ENCODE measurements at regions not wholly inside any gene's neighbourhood (a gene's known extent, or its start where the extent isn't known, plus 50 kb on each side); places are given as distances from the start of the nearest gene placed in this dataset.

- DNase-seq, result no peak
- Mint-ChIP-seq H3K27ac (no peak overlapping the region), H3K4me3 (no peak overlapping the region), H3K4me1 (peaks cover 13% of the 10 kb centered on the region), H3K9me3 (ENCODE audit: insufficient read depth) (peaks cover 27% of the 10 kb centered on the region), H3K27me3 (peaks cover 4% of the 10 kb centered on the region)
- H3K79me2 ChIP-seq (ENCODE audit: control insufficient read depth, insufficient read depth, low read length), result no peaks in the 10 kb centered on the region
- no peak overlapping the region for H3K27ac ChIP-seq (ENCODE audit: low read length in 2 of 2)
- H3K27me3 ChIP-seq (replicated peaks in 1 of 4; ENCODE audit: control extremely low read depth in 1 of 4, control insufficient read depth in 3 of 4, insufficient read depth in 4 of 4, low read length in 3 of 4), result no peaks in the 10 kb centered on the region
- H3K9ac ChIP-seq (ENCODE audit: low read length), result no peak overlapping the region
- H3K36me3 ChIP-seq (replicated peaks in 1 of 2; ENCODE audit: control extremely low read depth in 1 of 2, control insufficient read depth in 1 of 2, extremely low read depth in 1 of 2, insufficient read depth in 2 of 2, low read length in 1 of 2), result no peaks in the 10 kb centered on the region
- no peaks in the 10 kb centered on the region for H4K20me1 ChIP-seq (ENCODE audit: control insufficient read depth, insufficient read depth, low read length, poor library complexity, severe bottlenecking)
- ChIA-PET POLR2A (no interaction called here), CTCF (interaction anchor here (0.8 kb wide), 1 partner anchor 220 kb away, joined by 3 read pairs; no protein-coding TSS in a partner anchor)
- no peak for ATAC-seq (ENCODE audit: low read depth)
- WGBS (ENCODE audit: insufficient coverage), result no CpG with 5 or more reads among the region's 2 CpGs
- no peak overlapping the region for H3K4me3 ChIP-seq (ENCODE audit: control extremely low read depth in 1 of 5, extremely low read depth in 1 of 5, insufficient read depth in 1 of 5, low read depth in 2 of 5, low read length in 4 of 5)
- no peak for TF ChIP-seq CTCF (IDR thresholded peaks at IDR 0.05)
- no peak for TF ChIP-seq EZH2 (IDR thresholded peaks at IDR 0.05; ENCODE audit: borderline replicate concordance, insufficient read depth, low read depth, low read length, poor library complexity, severe bottlenecking)
- peaks cover 3 to 33% (median 14%) of the 10 kb centered on the region in 3 donors for H3K9me3 ChIP-seq (ENCODE audit: control extremely low read depth in 1 of 3, control insufficient read depth in 2 of 3, insufficient read depth in 1 of 3, low read length in 2 of 3)
- no peak overlapping the region for H2AFZ ChIP-seq (ENCODE audit: insufficient read depth, low read depth, low read length, poor library complexity, severe bottlenecking)
- H3K4me1 ChIP-seq (ENCODE audit: control insufficient read depth in 2 of 2, insufficient read depth in 2 of 2, low read length in 2 of 2), result peaks cover 0 to 6% of the 10 kb centered on the region in 2 donors
- no peak overlapping the region for H3K4me2 ChIP-seq (replicated peaks; ENCODE audit: low read depth, low read length, poor library complexity, severe bottlenecking)
- intact Hi-C loops (cut with micrococcal nuclease), result no loop called here
Observed at GRCh38 chr18:35835366-35835765, 137.1 kb upstream of the RMP24 start.

GRCh38 chr18:35835833-35836232 is 136.6 kb upstream of the RMP24 start:
- Mint-ChIP-seq H3K27me3 (peaks cover 4% of the 10 kb centered on the region), H3K4me1 (peaks cover 13% of the 10 kb centered on the region), H3K27ac (no peak overlapping the region), H3K9me3 (ENCODE audit: insufficient read depth) (peaks cover 29% of the 10 kb centered on the region), H3K4me3 (no peak overlapping the region)
- H3K9ac ChIP-seq (ENCODE audit: low read length), result no peak overlapping the region
- no peak for ATAC-seq (ENCODE audit: low read depth)
- no peaks in the 10 kb centered on the region for H4K20me1 ChIP-seq (ENCODE audit: control insufficient read depth, insufficient read depth, low read length, poor library complexity, severe bottlenecking)
- H3K27me3 ChIP-seq (replicated peaks in 1 of 4; ENCODE audit: control extremely low read depth in 1 of 4, control insufficient read depth in 3 of 4, insufficient read depth in 4 of 4, low read length in 3 of 4), result no peaks in the 10 kb centered on the region
- TF ChIP-seq CTCF (IDR thresholded peaks at IDR 0.05), result no peak
- no peak for TF ChIP-seq EZH2 (IDR thresholded peaks at IDR 0.05; ENCODE audit: borderline replicate concordance, insufficient read depth, low read depth, low read length, poor library complexity, severe bottlenecking)
- no peak overlapping the region for H3K4me3 ChIP-seq (ENCODE audit: control extremely low read depth in 1 of 5, extremely low read depth in 1 of 5, insufficient read depth in 1 of 5, low read depth in 2 of 5, low read length in 4 of 5)
- no peak for DNase-seq
- H3K9me3 ChIP-seq (ENCODE audit: control extremely low read depth in 1 of 3, control insufficient read depth in 2 of 3, insufficient read depth in 1 of 3, low read length in 2 of 3), result peaks cover 3 to 38% (median 12%) of the 10 kb centered on the region in 3 donors
- 100% methylated on average over 1 of the region's 2 CpGs for WGBS (ENCODE audit: insufficient coverage)
- intact Hi-C loops (cut with micrococcal nuclease), result no loop called here
- ChIA-PET POLR2A (no interaction called here), CTCF (interaction anchor here (0.8 to 1.1 kb wide), 2 partner anchors 80 to 221 kb away, joined by 3 read pairs; no protein-coding TSS in a partner anchor)
- H3K79me2 ChIP-seq (ENCODE audit: control insufficient read depth, insufficient read depth, low read length), result no peaks in the 10 kb centered on the region
- no peak overlapping the region for H2AFZ ChIP-seq (ENCODE audit: insufficient read depth, low read depth, low read length, poor library complexity, severe bottlenecking)
- no peak overlapping the region for H3K4me2 ChIP-seq (replicated peaks; ENCODE audit: low read depth, low read length, poor library complexity, severe bottlenecking)
- no peak overlapping the region for H3K27ac ChIP-seq (ENCODE audit: low read length in 2 of 2)
- H3K4me1 ChIP-seq (ENCODE audit: control insufficient read depth in 2 of 2, insufficient read depth in 2 of 2, low read length in 2 of 2), result peaks cover 0 to 6% of the 10 kb centered on the region in 2 donors
- no peaks in the 10 kb centered on the region for H3K36me3 ChIP-seq (replicated peaks in 1 of 2; ENCODE audit: control extremely low read depth in 1 of 2, control insufficient read depth in 1 of 2, extremely low read depth in 1 of 2, insufficient read depth in 2 of 2, low read length in 1 of 2)

All from B cell (primary cell).